GM12878 (cell line): ENCODE measurements at regions not wholly inside any gene's neighbourhood (a gene's known extent, or its start where the extent isn't known, plus 50 kb on each side); places are given as distances from the start of the nearest gene placed in this dataset.
A peak's percentile ranks its signal among the peaks of the same experiment; 100 is the strongest.

Experiments
- ATAC-seq: fragments of 200-7000 bp; cut with Tn5 transposase; 3 replicates; pipeline ENCODE4 v1.9.1; 2020; ENCODE audit warnings: mild to moderate bottlenecking, moderate library complexity
- BruUV-seq: library from RNA; stranded (reverse); fragments of 400-500 nt; replicated peaks from 2 replicates; lab custom pipeline; 2021; lab: Mats Ljungman, UMichigan
- CTCF ChIA-PET: fragments of 300-600 bp; sonication (Branson Sonifier 250); formaldehyde crosslinking; extraction: SDS; loops from one replicate; lab custom pipeline; 2021; ENCODE audit warnings: inconsistent platforms; lab: Yijun Ruan, JAX
- POLR2A ChIA-PET: fragments of 350-600 bp; formaldehyde crosslinking; extraction: SDS; loops from one replicate; lab custom pipeline; 2021; ENCODE audit warnings: inconsistent platforms; lab: Charles Lee
- RAD21 ChIA-PET: fragments of 300-600 bp; sonication (Branson Sonifier 250); formaldehyde crosslinking; loops from one replicate; lab custom pipeline; 2023; ENCODE audit warnings: antibody characterized with exemption; ENCODE audit not compliant: unreplicated experiment; lab: Charles Lee
- SMC1A ChIA-PET: fragments of 300-600 bp; sonication (Branson Sonifier 250); formaldehyde crosslinking; loops from one replicate; lab custom pipeline; 2023; ENCODE audit not compliant: unreplicated experiment, uncharacterized antibody; lab: Charles Lee
- DNase-seq: peaks from one replicate; pipeline ENCODE4 v3.0.0-alpha.2; 2011; ENCODE audit warnings: low read depth, low spot score
- FAIRE-seq: peaks from 3 replicates; lab custom pipeline; 2011; peaks lifted over from hg19 to GRCh38; lab: Jason Lieb, UNC
- H2AFZ ChIP-seq: 2 replicates; pipeline ENCODE4 v1.6.0; 2011; ENCODE audit warnings: low read depth, low read length, control low read depth; ENCODE audit not compliant: control insufficient read depth
- H3K27ac ChIP-seq: 2 replicates; pipeline ENCODE4 v1.5.1; 2011; ENCODE audit warnings: control low read depth; ENCODE audit not compliant: control insufficient read depth, insufficient read depth
- H3K27me3 ChIP-seq, 2 experiments: replicated peaks in 1 of 2; 2 replicates each; pipeline versions ENCODE4 v1.6.0 to v1.6.1; 2011; ENCODE audit warnings: low read length in 1 of 2; ENCODE audit not compliant: control insufficient read depth in 2 of 2, insufficient read depth in 2 of 2
- H3K36me3 ChIP-seq, 2 experiments: 2 replicates each; pipeline ENCODE4 v1.5.1; 2011; ENCODE audit warnings: low read length in 1 of 2; ENCODE audit not compliant: control insufficient read depth in 2 of 2, insufficient read depth in 2 of 2
- H3K4me1 ChIP-seq: 2 replicates; pipeline ENCODE4 v1.6.1; 2011; ENCODE audit warnings: mild to moderate bottlenecking, low read length, moderate library complexity, mixed read lengths; ENCODE audit not compliant: control insufficient read depth, insufficient read depth
- H3K4me2 ChIP-seq: 2 replicates; pipeline ENCODE4 v1.6.0; 2011; ENCODE audit warnings: control low read depth; ENCODE audit not compliant: control insufficient read depth, insufficient read depth
- H3K4me3 ChIP-seq: fragments of 200-600 bp; sonication (generic); 2 replicates; pipeline ENCODE4 v1.5.1; 2016
- H3K79me2 ChIP-seq: 2 replicates; pipeline ENCODE4 v1.6.0; 2011; ENCODE audit warnings: low read length; ENCODE audit not compliant: control insufficient read depth, insufficient read depth
- H3K9ac ChIP-seq: 2 replicates; pipeline ENCODE4 v1.8.0; 2011; ENCODE audit warnings: low read length, control low read depth, mixed read lengths; ENCODE audit not compliant: control insufficient read depth, insufficient read depth
- H3K9me3 ChIP-seq: replicated peaks from 3 replicates; pipeline ENCODE4 v1.5.1; 2011; ENCODE audit warnings: mild to moderate bottlenecking, low read length; ENCODE audit not compliant: control insufficient read depth, insufficient read depth
- H4K20me1 ChIP-seq: 2 replicates; pipeline ENCODE4 v1.6.0; 2011; ENCODE audit not compliant: control insufficient read depth, insufficient read depth
- RAD21 ChIP-seq: IDR thresholded peaks from 2 replicates; pipeline ENCODE4 v1.6.1; 2011; ENCODE audit warnings: mild to moderate bottlenecking, low read depth, low read length, moderate library complexity; ENCODE audit not compliant: insufficient read depth
- SMC3 ChIP-seq: IDR thresholded peaks from 2 replicates; pipeline ENCODE4 v1.6.1; 2011; ENCODE audit warnings: low read length, improper control_type of control experiment, borderline replicate concordance
- ZBED1 ChIP-seq: IDR thresholded peaks from 2 replicates; pipeline ENCODE4 v1.6.1; 2016; ENCODE audit warnings: borderline replicate concordance
- WGBS: methylation state at CpG from one replicate; pipeline ENCODE4 v1.1.6; 2016; ENCODE audit warnings: low lambda C conversion rate; ENCODE audit not compliant: insufficient replicate concordance, insufficient coverage; ENCODE audit errors: missing lambda C conversion rate; 5-methylcytosine and 5-hydroxymethylcytosine counted together
- in situ Hi-C: fragments of 300-500 bp; cut with MboI; formaldehyde crosslinking; loops from 9 replicates; pipeline ENCODE4 v1.14.3; 2018; ENCODE audit warnings: mixed read lengths
- intact Hi-C: fragments of 100-400 bp; cut with micrococcal nuclease; formaldehyde crosslinking; loops from one replicate; pipeline ENCODE4 v1.14.2; 2022; ENCODE audit not compliant: unreplicated experiment
- TF ChIP-seq, protein P1 (sequence below), 3 experiments: IDR thresholded peaks in 2 of 3; conservative IDR thresholded peaks in 1 of 3; 2 replicates each; pipeline ENCODE4 v1.5.1; 2011; ENCODE audit warnings: low read depth in 3 of 3, low read length in 3 of 3, mild to moderate bottlenecking in 3 of 3, control low read depth in 2 of 3, moderate library complexity in 2 of 3, inconsistent platforms in 1 of 3, mixed read lengths in 1 of 3; ENCODE audit not compliant: control insufficient read depth in 2 of 3, insufficient read depth in 1 of 3; ENCODE audit errors: extremely low read depth in 1 of 3
- TF ChIP-seq, protein P2 (sequence below): IDR thresholded peaks from 2 replicates; pipeline ENCODE4 v1.6.1; 2012; ENCODE audit warnings: low read depth, low read length, improper control_type of control experiment

DNA sequence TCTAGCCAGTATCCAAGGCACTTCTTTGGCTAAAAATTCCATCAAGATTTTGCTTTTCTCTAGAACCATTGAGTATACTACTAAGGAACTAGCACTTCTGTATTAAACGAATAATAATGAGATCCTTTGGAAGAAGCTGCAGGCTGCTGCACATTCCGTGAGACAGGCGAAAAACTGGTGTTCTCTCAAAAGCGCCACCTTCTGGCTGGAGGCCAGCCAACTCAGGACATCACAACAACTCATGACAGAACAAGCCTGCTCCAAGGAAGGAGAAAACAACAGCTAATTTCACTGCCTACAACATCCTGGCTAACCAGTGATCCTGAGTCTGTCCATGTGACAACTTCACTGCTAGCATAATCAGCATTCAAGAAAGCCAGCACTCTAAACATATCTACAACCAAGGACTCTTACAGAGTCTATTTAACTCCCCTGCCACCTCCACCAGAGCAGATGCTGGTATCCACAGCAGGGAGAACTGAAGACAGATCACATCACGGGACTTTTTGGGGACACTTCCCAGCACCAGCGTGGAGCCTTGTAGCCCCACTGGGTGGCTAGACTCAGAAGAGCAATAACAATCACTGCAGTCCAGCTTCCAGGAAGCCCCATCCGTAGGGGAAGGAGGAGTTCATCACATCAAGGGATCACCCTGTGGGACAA is 150.5 kb downstream of the YTHDC2 start:
- 1% methylated on average over 7 of the region's 7 CpGs for WGBS
- no TSS peak for BruUV-seq
- in situ Hi-C loops (no loop called here), intact Hi-C loops (loop anchor here (1.0 kb wide), 1 partner anchor 52 kb away; no protein-coding TSS in a partner anchor)
- Histone ChIP-seq H3K4me3 (no peak overlapping the region), H3K79me2 (no peaks in the 10 kb centered on the region), H3K9me3 (no peaks in the 10 kb centered on the region), H3K36me3 (no peaks in the 10 kb centered on the region), H3K4me2 (no peak overlapping the region), H3K27ac (no peak overlapping the region), H4K20me1 (no peaks in the 10 kb centered on the region), H2AFZ (no peak overlapping the region), H3K27me3 (no peaks in the 10 kb centered on the region), H3K4me1 (no peaks in the 10 kb centered on the region), H3K9ac (no peak overlapping the region)
- ChIA-PET POLR2A (no interaction called here), RAD21 (interaction anchor here (1.0 to 2.4 kb wide), 2 partner anchors 49 to 52 kb away, joined by 3 to 23 read pairs; no protein-coding TSS in a partner anchor), CTCF (interaction anchor here (0.6 to 6.7 kb wide), 12 partner anchors 9 to 1115 kb away, joined by 3 to 115 read pairs (median 4); no protein-coding TSS in a partner anchor), SMC1A (interaction anchor here (1.4 to 5.9 kb wide), 3 partner anchors 13 to 52 kb away, joined by 3 to 38 read pairs (median 5); no protein-coding TSS in a partner anchor)
- no peak for FAIRE-seq
- no peak for DNase-seq
- TF ChIP-seq ZBED1 (no peak), SMC3 (peak; percentile 49; the same call in 1 of the 2 replicates), RAD21 (peak; percentile 30; the same call in 1 of the 2 replicates)
- TF ChIP-seq, protein P1, sequence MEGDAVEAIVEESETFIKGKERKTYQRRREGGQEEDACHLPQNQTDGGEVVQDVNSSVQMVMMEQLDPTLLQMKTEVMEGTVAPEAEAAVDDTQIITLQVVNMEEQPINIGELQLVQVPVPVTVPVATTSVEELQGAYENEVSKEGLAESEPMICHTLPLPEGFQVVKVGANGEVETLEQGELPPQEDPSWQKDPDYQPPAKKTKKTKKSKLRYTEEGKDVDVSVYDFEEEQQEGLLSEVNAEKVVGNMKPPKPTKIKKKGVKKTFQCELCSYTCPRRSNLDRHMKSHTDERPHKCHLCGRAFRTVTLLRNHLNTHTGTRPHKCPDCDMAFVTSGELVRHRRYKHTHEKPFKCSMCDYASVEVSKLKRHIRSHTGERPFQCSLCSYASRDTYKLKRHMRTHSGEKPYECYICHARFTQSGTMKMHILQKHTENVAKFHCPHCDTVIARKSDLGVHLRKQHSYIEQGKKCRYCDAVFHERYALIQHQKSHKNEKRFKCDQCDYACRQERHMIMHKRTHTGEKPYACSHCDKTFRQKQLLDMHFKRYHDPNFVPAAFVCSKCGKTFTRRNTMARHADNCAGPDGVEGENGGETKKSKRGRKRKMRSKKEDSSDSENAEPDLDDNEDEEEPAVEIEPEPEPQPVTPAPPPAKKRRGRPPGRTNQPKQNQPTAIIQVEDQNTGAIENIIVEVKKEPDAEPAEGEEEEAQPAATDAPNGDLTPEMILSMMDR (IDR thresholded peaks at IDR 0.05 in 2 of 3, conservative IDR thresholded peaks at IDR 0.05 in 1 of 3; ENCODE audit: control insufficient read depth in 2 of 3, extremely low read depth in 1 of 3, insufficient read depth in 1 of 3, low read depth in 3 of 3, low read length in 3 of 3): peak; percentile 43 to 62 (median 51)
- TF ChIP-seq, protein P2, sequence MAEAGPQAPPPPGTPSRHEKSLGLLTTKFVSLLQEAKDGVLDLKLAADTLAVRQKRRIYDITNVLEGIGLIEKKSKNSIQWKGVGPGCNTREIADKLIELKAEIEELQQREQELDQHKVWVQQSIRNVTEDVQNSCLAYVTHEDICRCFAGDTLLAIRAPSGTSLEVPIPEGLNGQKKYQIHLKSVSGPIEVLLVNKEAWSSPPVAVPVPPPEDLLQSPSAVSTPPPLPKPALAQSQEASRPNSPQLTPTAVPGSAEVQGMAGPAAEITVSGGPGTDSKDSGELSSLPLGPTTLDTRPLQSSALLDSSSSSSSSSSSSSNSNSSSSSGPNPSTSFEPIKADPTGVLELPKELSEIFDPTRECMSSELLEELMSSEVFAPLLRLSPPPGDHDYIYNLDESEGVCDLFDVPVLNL: no peak
- peak; percentile 83 for ATAC-seq
